Common myeloid progenitor, CD34-positive (primary cell): ENCODE measurements at regions not wholly inside any gene's neighbourhood (a gene's known extent, or its start where the extent isn't known, plus 50 kb on each side); places are given as distances from the start of the nearest gene placed in this dataset.
A peak's percentile ranks its signal among the peaks of the same experiment; 100 is the strongest.
"Not testable (repeated sequence)": the region's sequence is repeated elsewhere in the genome, so short reads cannot be mapped to it uniquely, and the experiment has no call there.

Source experiments
- CTCF ChIA-PET: fragments of 350-600 bp; sonication (Branson Sonifier 250); formaldehyde crosslinking; loops from one replicate; lab custom pipeline; 2021; ENCODE audit warnings: antibody characterized with exemption; lab: Charles Lee
- POLR2A ChIA-PET: fragments of 350-600 bp; sonication (Branson Sonifier 250); formaldehyde crosslinking; loops from one replicate; lab custom pipeline; 2021; ENCODE audit warnings: antibody characterized with exemption; lab: Charles Lee
- DNase-seq, 3 donors: peaks; one replicate each; pipeline versions ENCODE4 v3.0.0 to v3.0.0-alpha.2; 2013
- H3K27ac ChIP-seq, 2 experiments: 1 replicate in 1 of 2; 2 replicates in 1 of 2; pipeline ENCODE4 v1.7.0; 2013; ENCODE audit warnings: inconsistent platforms in 2 of 2, low read length in 2 of 2, mild to moderate bottlenecking in 2 of 2, low read depth in 1 of 2, moderate library complexity in 1 of 2; ENCODE audit not compliant: severe bottlenecking in 2 of 2, insufficient read depth in 1 of 2, poor library complexity in 1 of 2
- H3K27me3 ChIP-seq, 5 experiments: replicated peaks in 2 of 5; 1 replicate in 3 of 5; 2 replicates in 2 of 5; pipeline versions ENCODE4 v1.6.1 to v1.7.0; 2013; ENCODE audit warnings: low read length in 4 of 5, mild to moderate bottlenecking in 2 of 5, moderate library complexity in 2 of 5, inconsistent platforms in 1 of 5; ENCODE audit not compliant: insufficient read depth in 5 of 5, control insufficient read depth in 4 of 5
- H3K36me3 ChIP-seq, 4 experiments: 1 replicate in 2 of 4; 2 replicates in 2 of 4; pipeline versions ENCODE4 v1.6.1 to v1.7.0; 2013; ENCODE audit warnings: low read length in 3 of 4, control low read depth in 1 of 4, mild to moderate bottlenecking in 1 of 4; ENCODE audit not compliant: control insufficient read depth in 4 of 4, insufficient read depth in 4 of 4
- H3K4me1 ChIP-seq, 4 experiments: 1 replicate in 3 of 4; 2 replicates in 1 of 4; pipeline versions ENCODE4 v1.6.1 to v1.7.1; 2013; ENCODE audit warnings: low read length in 3 of 4, mild to moderate bottlenecking in 3 of 4, control low read depth in 1 of 4, inconsistent platforms in 1 of 4, moderate library complexity in 1 of 4; ENCODE audit not compliant: control insufficient read depth in 4 of 4, insufficient read depth in 4 of 4; ENCODE audit errors: control extremely low read depth in 1 of 4
- H3K4me3 ChIP-seq, 7 experiments: 1 replicate in 4 of 7; 2 replicates in 3 of 7; pipeline versions ENCODE4 v1.5.1 to v1.7.0; 2013; ENCODE audit warnings: mild to moderate bottlenecking in 7 of 7, low read length in 6 of 7, moderate library complexity in 6 of 7, inconsistent platforms in 2 of 7, low read depth in 2 of 7, control low read depth in 1 of 7; ENCODE audit not compliant: insufficient read depth in 4 of 7, control insufficient read depth in 1 of 7; ENCODE audit errors: extremely low read depth in 1 of 7
- H3K9me3 ChIP-seq, 5 experiments: 1 replicate in 4 of 5; 2 replicates in 1 of 5; pipeline versions ENCODE4 v1.6.1 to v1.7.1; 2013; ENCODE audit warnings: low read length in 4 of 5, mild to moderate bottlenecking in 2 of 5, inconsistent platforms in 1 of 5, low read depth in 1 of 5, moderate library complexity in 1 of 5; ENCODE audit not compliant: control insufficient read depth in 4 of 5, insufficient read depth in 2 of 5; ENCODE audit errors: control extremely low read depth in 1 of 5
- WGBS: methylation state at CpG from one replicate; pipeline ENCODE4 v1.1.5; 2013; ENCODE audit not compliant: insufficient coverage; 5-methylcytosine and 5-hydroxymethylcytosine counted together

GRCh38 chr6:86502497-86502896 lies 434.8 kb upstream of the HTR1E start:
- 90% methylated on average over 3 of the region's 3 CpGs for WGBS
- Histone ChIP-seq H3K4me3 (no peak overlapping the region), H3K9me3 (peaks cover 0 to 5% (median 0%) of the 10 kb centered on the region in 5 experiments)

GRCh38 chr6:86500035-86500434 lies 437.3 kb upstream of the HTR1E start:
- CTCF ChIA-PET = no interaction called here
- no peaks in the 10 kb centered on the region for H3K27me3 ChIP-seq
- POLR2A ChIA-PET = no interaction called here
- H3K4me3 ChIP-seq = no peak overlapping the region
- WGBS = 29% methylated on average over 2 of the region's 2 CpGs
- DNase-seq = no peak
- H3K27ac ChIP-seq = no peak overlapping the region
- H3K36me3 ChIP-seq = no peaks in the 10 kb centered on the region
- no peaks in the 10 kb centered on the region for H3K4me1 ChIP-seq
- no peaks in the 10 kb centered on the region for H3K9me3 ChIP-seq

More at GRCh38 chr6:86502497-86502896, 434.8 kb upstream of the HTR1E start:
- ChIA-PET CTCF (no interaction called here), POLR2A (no interaction called here)
- DNase-seq = no peak
- Histone ChIP-seq H3K4me1 (no peaks in the 10 kb centered on the region), H3K27ac (no peak overlapping the region), H3K27me3 (no peaks in the 10 kb centered on the region), H3K36me3 (no peaks in the 10 kb centered on the region)

- H3K36me3 ChIP-seq, H3K27me3 ChIP-seq, H3K27ac ChIP-seq, H3K4me3 ChIP-seq, DNase-seq, POLR2A ChIA-PET, H3K9me3 ChIP-seq, H3K4me1 ChIP-seq, CTCF ChIA-PET: not testable (repeated sequence)
- WGBS = 30% methylated on average over 3 of the region's 3 CpGs
These were observed 448.3 kb upstream of the HTR1E start for GRCh38 chr6:86489042-86489441.

- peaks cover 0 to 3% (median 0%) of the 10 kb centered on the region in 5 experiments for H3K9me3 ChIP-seq
- DNase-seq = no peak
- no peak overlapping the region for H3K4me3 ChIP-seq
- H3K36me3 ChIP-seq = no peaks in the 10 kb centered on the region
- no peaks in the 10 kb centered on the region for H3K27me3 ChIP-seq
- CTCF ChIA-PET = no interaction called here
- 100% methylated on average over 1 of the region's 2 CpGs for WGBS
- no peaks in the 10 kb centered on the region for H3K4me1 ChIP-seq
- POLR2A ChIA-PET = no interaction called here
- H3K27ac ChIP-seq = no peak overlapping the region
These were observed 449.6 kb upstream of the HTR1E start for GRCh38 chr6:86487660-86488221.

- WGBS = 95% methylated on average over 9 of the region's 10 CpGs
These were observed 459.0 kb upstream of the HTR1E start for GRCh38 chr6:86478316-86478715.

GRCh38 chr6:86477500-86478148 lies 459.7 kb upstream of the HTR1E start:
- Histone ChIP-seq H3K4me1 (no peaks in the 10 kb centered on the region), H3K36me3 (no peaks in the 10 kb centered on the region), H3K4me3 (no peak overlapping the region), H3K9me3 (no peaks in the 10 kb centered on the region), H3K27ac (no peak overlapping the region), H3K27me3 (no peaks in the 10 kb centered on the region)
- POLR2A ChIA-PET = no interaction called here
- 61% methylated on average over 8 of the region's 9 CpGs for WGBS
- peak in 1 of 3 donors; percentile 75 for DNase-seq
- CTCF ChIA-PET = no interaction called here

More at GRCh38 chr6:86478316-86478715, 459.0 kb upstream of the HTR1E start:
- H3K36me3 ChIP-seq, H3K4me1 ChIP-seq, H3K4me3 ChIP-seq, POLR2A ChIA-PET, CTCF ChIA-PET, DNase-seq, H3K27me3 ChIP-seq, H3K9me3 ChIP-seq, H3K27ac ChIP-seq: not testable (repeated sequence)

- H3K4me3 ChIP-seq = no peak overlapping the region
- DNase-seq = no peak
- H3K9me3 ChIP-seq = no peaks in the 10 kb centered on the region
- no peak overlapping the region for H3K27ac ChIP-seq
- H3K36me3 ChIP-seq = no peaks in the 10 kb centered on the region
- ChIA-PET POLR2A (no interaction called here), CTCF (no interaction called here)
- H3K27me3 ChIP-seq = no peaks in the 10 kb centered on the region
- 94% methylated on average over 4 of the region's 4 CpGs for WGBS
- H3K4me1 ChIP-seq = no peaks in the 10 kb centered on the region
These were observed 461.0 kb upstream of the HTR1E start for GRCh38 chr6:86476311-86476710.
